GM19240 (cell line): ENCODE measurements at regions not wholly inside any gene's neighbourhood (a gene's known extent, or its start where the extent isn't known, plus 50 kb on each side); places are given as distances from the start of the nearest gene placed in this dataset.
"Not testable (repeated sequence)": the region's sequence is repeated elsewhere in the genome, so short reads cannot be mapped to it uniquely, and the experiment has no call there.

Experiments
- DNase-seq: peaks from one replicate; pipeline ENCODE4 v3.0.0; 2011; ENCODE audit warnings: low spot score; ENCODE audit not compliant: insufficient read length

- no peak for DNase-seq
Observed at GRCh38 chr5:18403141-18403540, 768.9 kb downstream of the TAF11L14 start.

- no peak for DNase-seq
Observed at GRCh38 chr5:18403941-18404438, 769.7 kb downstream of the TAF11L14 start.

- DNase-seq: no peak
Observed at GRCh38 chr5:18420711-18421110, 786.5 kb downstream of the TAF11L14 start.

GRCh38 chr5:18433336-18433735, 799.1 kb downstream of the TAF11L14 start:
- no peak for DNase-seq

GRCh38 chr5:18438126-18438525, 803.9 kb downstream of the TAF11L14 start:
- DNase-seq: no peak

- no peak for DNase-seq
Observed at GRCh38 chr5:18455521-18455920, 821.3 kb downstream of the TAF11L14 start.

GRCh38 chr5:18457255-18457654, 823.0 kb downstream of the TAF11L14 start:
- DNase-seq: no peak

- no peak for DNase-seq
Observed at GRCh38 chr5:18461766-18462165, 827.5 kb downstream of the TAF11L14 start.

- DNase-seq: peak; percentile 2
Observed at GRCh38 chr5:18465833-18466681, 831.8 kb downstream of the TAF11L14 start.

GRCh38 chr5:18466731-18467130, 832.5 kb downstream of the TAF11L14 start:
- DNase-seq: no peak

- not testable (repeated sequence) for DNase-seq
Observed at GRCh38 chr5:18471791-18472190, 837.5 kb downstream of the TAF11L14 start.

- no peak for DNase-seq
Observed at GRCh38 chr5:18483451-18483850, 849.2 kb downstream of the TAF11L14 start.

GRCh38 chr5:18487928-18488480, 853.7 kb downstream of the TAF11L14 start:
- no peak for DNase-seq

- no peak for DNase-seq
Observed at GRCh38 chr5:18489703-18490102, 855.4 kb downstream of the TAF11L14 start.

GRCh38 chr5:18491349-18491748, 857.1 kb downstream of the TAF11L14 start:
- DNase-seq: no peak

- DNase-seq: no peak
Observed at GRCh38 chr5:18495157-18495556, 860.9 kb downstream of the TAF11L14 start.

GRCh38 chr5:18496041-18496440, 861.8 kb downstream of the TAF11L14 start:
- no peak for DNase-seq

GRCh38 chr5:18497089-18497488, 862.8 kb downstream of the TAF11L14 start:
- DNase-seq: no peak

GRCh38 chr5:18503797-18504328, 869.6 kb downstream of the TAF11L14 start:
- no peak for DNase-seq

- DNase-seq: no peak
Observed at GRCh38 chr5:18507114-18507513, 872.9 kb downstream of the TAF11L14 start.

GRCh38 chr5:18517641-18518380, 883.6 kb downstream of the TAF11L14 start:
- no peak for DNase-seq

- DNase-seq: no peak
Observed at GRCh38 chr5:18523380-18523779, 889.1 kb downstream of the TAF11L14 start.
